SK-N-SH treated with all-trans-retinoic acid at 6 μM for 48 hours (cell line): ENCODE measurements at regions not wholly inside any gene's neighbourhood (a gene's known extent, or its start where the extent isn't known, plus 50 kb on each side); places are given as distances from the start of the nearest gene placed in this dataset.

Experiments used
- ATAC-seq: fragments of 200-7000 bp; cut with Tn5 transposase; 3 replicates; pipeline ENCODE4 v1.9.1; 2020; ENCODE audit warnings: mild to moderate bottlenecking, moderate library complexity
- ARNTL ChIP-seq: fragments of 450-650 bp; formaldehyde crosslinking; IDR thresholded peaks from 2 replicates; pipeline ENCODE4 v1.5.0; 2020; ENCODE audit warnings: low read depth, mild to moderate bottlenecking, moderate library complexity, borderline replicate concordance
- CSDC2 ChIP-seq: fragments of 250-450 bp; sonication (Bioruptor Pico); IDR thresholded peaks from 2 replicates; pipeline ENCODE4 v1.5.0; 2020; ENCODE audit warnings: mild to moderate bottlenecking, moderate library complexity
- GLIS3 ChIP-seq: fragments of 250-450 bp; sonication (Bioruptor Pico); IDR thresholded peaks from 2 replicates; pipeline ENCODE4 v1.5.0; 2020; ENCODE audit warnings: mild to moderate bottlenecking, moderate library complexity
- ISL1 ChIP-seq: fragments of 250-450 bp; sonication (Bioruptor Pico); IDR thresholded peaks from 2 replicates; pipeline ENCODE4 v2.1.2; 2022; ENCODE audit warnings: mild to moderate bottlenecking, moderate library complexity
- POU6F1 ChIP-seq: fragments of 250-450 bp; sonication (Bioruptor Pico); IDR thresholded peaks from 2 replicates; pipeline ENCODE4 v1.8.0; 2021; ENCODE audit warnings: low read depth, mild to moderate bottlenecking, moderate library complexity, borderline replicate concordance
- PPARA ChIP-seq: fragments of 250-450 bp; sonication (Bioruptor Pico); IDR thresholded peaks from 2 replicates; pipeline ENCODE4 v1.5.0; 2020; ENCODE audit warnings: mild to moderate bottlenecking, borderline replicate concordance
- RARB ChIP-seq: fragments of 250-450 bp; sonication (Bioruptor Pico); IDR thresholded peaks from 2 replicates; pipeline ENCODE4 v1.8.0; 2021; ENCODE audit warnings: mild to moderate bottlenecking, moderate library complexity
- SNAI2 ChIP-seq: fragments of 250-450 bp; sonication (Bioruptor Pico); IDR thresholded peaks from 2 replicates; pipeline ENCODE4 v1.5.0; 2020; ENCODE audit warnings: mild to moderate bottlenecking, moderate library complexity
- TCF4 ChIP-seq: fragments of 250-450 bp; sonication (Bioruptor Pico); IDR thresholded peaks from 2 replicates; pipeline ENCODE4 v1.8.0; 2021; ENCODE audit warnings: mild to moderate bottlenecking, moderate library complexity, borderline replicate concordance
- TOX ChIP-seq: fragments of 250-450 bp; sonication (Bioruptor Pico); IDR thresholded peaks from 2 replicates; pipeline ENCODE4 v1.8.0; 2021; ENCODE audit warnings: mild to moderate bottlenecking, moderate library complexity, borderline replicate concordance
- TSHZ2 ChIP-seq: fragments of 250-450 bp; sonication (Bioruptor Pico); IDR thresholded peaks from 2 replicates; pipeline ENCODE4 v1.5.0; 2020; ENCODE audit warnings: mild to moderate bottlenecking, moderate library complexity
- ZFP3 ChIP-seq: fragments of 250-450 bp; sonication (Bioruptor Pico); IDR thresholded peaks from 2 replicates; pipeline ENCODE4 v1.5.0; 2020; ENCODE audit warnings: mild to moderate bottlenecking, moderate library complexity
- ZFP30 ChIP-seq: fragments of 450-650 bp; formaldehyde crosslinking; IDR thresholded peaks from 2 replicates; pipeline ENCODE4 v1.5.0; 2022; ENCODE audit warnings: mild to moderate bottlenecking, moderate library complexity
- ZNF565 ChIP-seq: fragments of 450-650 bp; formaldehyde crosslinking; conservative IDR thresholded peaks from 2 replicates; pipeline ENCODE4 v1.5.0; 2020; ENCODE audit warnings: low read depth, mild to moderate bottlenecking, moderate library complexity
- ZNF70 ChIP-seq: fragments of 450-650 bp; formaldehyde crosslinking; IDR thresholded peaks from 2 replicates; pipeline ENCODE4 v1.5.0; 2020; ENCODE audit warnings: mild to moderate bottlenecking, moderate library complexity
- ZNF8 ChIP-seq: fragments of 450-650 bp; formaldehyde crosslinking; IDR thresholded peaks from 2 replicates; pipeline ENCODE4 v1.5.0; 2020; ENCODE audit warnings: mild to moderate bottlenecking, moderate library complexity
- TF ChIP-seq, protein P1 (sequence below): fragments of 250-450 bp; sonication (Bioruptor Pico); IDR thresholded peaks from 2 replicates; pipeline ENCODE4 v1.5.1; 2020; ENCODE audit warnings: low read depth, mild to moderate bottlenecking, moderate library complexity
- TF ChIP-seq, protein P2 (sequence below): fragments of 250-450 bp; sonication (Bioruptor Pico); IDR thresholded peaks from 2 replicates; pipeline ENCODE4 v1.5.1; 2021; ENCODE audit warnings: mild to moderate bottlenecking, moderate library complexity

GRCh38 chr12:42807766-42808165 is 218.2 kb upstream of the PRICKLE1 start (continued):
- no peak for TF ChIP-seq POU6F1
- TF ChIP-seq, protein P1, sequence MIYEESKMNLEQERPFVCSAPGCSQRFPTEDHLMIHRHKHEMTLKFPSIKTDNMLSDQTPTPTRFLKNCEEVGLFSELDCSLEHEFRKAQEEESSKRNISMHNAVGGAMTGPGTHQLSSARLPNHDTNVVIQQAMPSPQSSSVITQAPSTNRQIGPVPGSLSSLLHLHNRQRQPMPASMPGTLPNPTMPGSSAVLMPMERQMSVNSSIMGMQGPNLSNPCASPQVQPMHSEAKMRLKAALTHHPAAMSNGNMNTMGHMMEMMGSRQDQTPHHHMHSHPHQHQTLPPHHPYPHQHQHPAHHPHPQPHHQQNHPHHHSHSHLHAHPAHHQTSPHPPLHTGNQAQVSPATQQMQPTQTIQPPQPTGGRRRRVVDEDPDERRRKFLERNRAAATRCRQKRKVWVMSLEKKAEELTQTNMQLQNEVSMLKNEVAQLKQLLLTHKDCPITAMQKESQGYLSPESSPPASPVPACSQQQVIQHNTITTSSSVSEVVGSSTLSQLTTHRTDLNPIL (CRISPR knock-in tag): no peak

DNA sequence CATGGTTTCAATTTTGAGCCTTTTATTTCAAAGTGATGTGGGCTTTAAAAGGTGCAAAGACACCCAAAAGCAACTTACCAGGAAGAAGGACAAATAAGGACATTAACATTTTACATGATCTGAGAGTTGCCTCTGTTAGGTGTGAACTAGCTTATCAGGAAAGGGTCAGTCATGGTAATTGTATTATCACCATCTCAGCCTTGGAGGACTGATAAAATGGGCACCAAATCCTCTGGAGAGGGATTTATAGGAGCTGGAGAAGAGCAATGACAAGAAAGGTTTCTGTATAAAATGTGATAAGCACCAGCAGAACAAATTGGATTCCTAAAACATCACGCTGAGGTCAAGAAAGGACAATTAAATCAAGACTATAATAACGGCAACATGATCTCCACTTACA is 217.7 kb upstream of the PRICKLE1 start:
- no peak for ATAC-seq
- no peak for TF ChIP-seq RARB
- no peak for TF ChIP-seq ZNF8 (CRISPR knock-in tag)
- TF ChIP-seq ZNF70 (CRISPR knock-in tag): no peak
- TF ChIP-seq ZFP30: no peak
- TF ChIP-seq ARNTL (CRISPR knock-in tag): no peak
- no peak for TF ChIP-seq ZFP3 (CRISPR knock-in tag)
- TF ChIP-seq, all 23 proteins: peak for 0

DNA sequence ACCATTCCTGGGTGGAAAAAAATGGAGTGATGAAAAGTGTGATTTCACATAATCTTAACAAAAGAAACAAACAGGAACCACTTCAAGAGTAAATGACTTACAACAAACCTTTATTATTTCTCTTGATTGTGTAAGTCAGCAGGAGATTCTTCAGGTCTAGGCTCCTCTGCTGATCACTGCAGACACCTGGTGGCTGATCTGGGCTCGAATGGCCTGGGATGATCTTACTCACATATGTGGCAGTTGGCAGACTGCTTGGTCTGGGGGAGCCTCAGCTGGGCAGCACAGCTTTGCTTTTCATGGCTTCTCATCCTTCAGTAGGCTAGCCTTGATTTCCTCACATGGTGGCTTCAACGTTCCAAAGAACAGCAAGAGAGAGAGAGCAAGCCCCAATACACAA is 215.4 kb upstream of the PRICKLE1 start:
- no peak for ATAC-seq
- TF ChIP-seq GLIS3: no peak
- no peak for TF ChIP-seq RARB
- no peak for TF ChIP-seq ARNTL (CRISPR knock-in tag)
- no peak for TF ChIP-seq ZFP30
- no peak for TF ChIP-seq SNAI2
- no peak for TF ChIP-seq TCF4 (CRISPR knock-in tag)
- TF ChIP-seq TSHZ2 (CRISPR knock-in tag): no peak

DNA sequence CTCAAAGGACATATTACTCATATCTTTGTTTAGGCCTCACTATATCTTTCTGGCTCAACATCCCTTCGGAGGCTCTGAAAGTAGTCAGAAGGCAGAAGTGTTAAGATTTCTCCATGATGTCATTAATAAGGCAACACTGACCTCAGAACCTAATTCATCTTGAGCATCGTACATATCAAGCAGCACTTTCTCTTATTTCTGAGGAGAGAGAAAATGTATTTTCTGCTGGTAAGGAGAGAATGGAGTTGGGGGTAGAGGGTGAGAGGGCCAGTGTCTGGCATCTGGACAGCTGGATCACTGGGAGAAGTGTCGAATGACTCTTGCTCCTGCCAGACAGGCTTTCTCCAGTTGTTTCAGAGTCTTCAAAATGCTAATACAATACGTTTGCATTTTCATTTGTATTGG is 213.2 kb upstream of the PRICKLE1 start:
- ATAC-seq: no peak
- no peak for TF ChIP-seq SNAI2
- TF ChIP-seq, protein P2, sequence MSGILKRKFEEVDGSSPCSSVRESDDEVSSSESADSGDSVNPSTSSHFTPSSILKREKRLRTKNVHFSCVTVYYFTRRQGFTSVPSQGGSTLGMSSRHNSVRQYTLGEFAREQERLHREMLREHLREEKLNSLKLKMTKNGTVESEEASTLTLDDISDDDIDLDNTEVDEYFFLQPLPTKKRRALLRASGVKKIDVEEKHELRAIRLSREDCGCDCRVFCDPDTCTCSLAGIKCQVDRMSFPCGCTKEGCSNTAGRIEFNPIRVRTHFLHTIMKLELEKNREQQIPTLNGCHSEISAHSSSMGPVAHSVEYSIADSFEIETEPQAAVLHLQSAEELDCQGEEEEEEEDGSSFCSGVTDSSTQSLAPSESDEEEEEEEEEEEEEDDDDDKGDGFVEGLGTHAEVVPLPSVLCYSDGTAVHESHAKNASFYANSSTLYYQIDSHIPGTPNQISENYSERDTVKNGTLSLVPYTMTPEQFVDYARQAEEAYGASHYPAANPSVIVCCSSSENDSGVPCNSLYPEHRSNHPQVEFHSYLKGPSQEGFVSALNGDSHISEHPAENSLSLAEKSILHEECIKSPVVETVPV (CRISPR knock-in tag): no peak
- TF ChIP-seq ZNF565: no peak

DNA sequence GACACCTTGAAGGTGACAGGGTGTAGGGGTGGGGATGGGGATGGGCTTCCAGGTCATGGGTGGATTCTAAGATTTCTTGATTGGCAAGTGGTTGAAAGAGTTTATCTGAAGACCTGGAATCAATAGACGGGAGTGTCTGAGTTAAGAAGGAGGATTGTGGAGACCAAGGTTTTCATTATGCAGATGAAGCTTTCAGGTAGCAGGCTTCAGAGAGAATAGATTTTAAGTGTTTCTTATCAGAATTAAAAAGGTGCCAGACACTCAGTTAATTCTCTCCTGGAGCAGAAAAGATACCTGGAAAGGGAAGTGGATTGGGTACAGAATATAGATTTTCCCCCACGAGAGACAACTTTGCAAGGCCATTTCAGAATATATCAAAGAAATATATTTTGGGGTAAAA is 211.7 kb upstream of the PRICKLE1 start:
- ATAC-seq: no peak
- TF ChIP-seq TOX (no peak), CSDC2 (CRISPR knock-in tag) (no peak), ARNTL (CRISPR knock-in tag) (no peak), TCF4 (CRISPR knock-in tag) (no peak), ZFP30 (no peak), POU6F1 (no peak), PPARA (CRISPR knock-in tag) (no peak), ISL1 (CRISPR knock-in tag) (no peak), ZNF565 (no peak), SNAI2 (no peak)
